Breast epithelium (tissue), 4 donors: ENCODE measurements at regions not wholly inside any gene's neighbourhood (a gene's known extent, or its start where the extent isn't known, plus 50 kb on each side); places are given as distances from the start of the nearest gene placed in this dataset.

Experiments used
- DNase-seq, 2 donors: peaks; one replicate each; pipeline ENCODE4 v3.0.0-alpha.2; 2019; ENCODE audit warnings: low spot score in 2 of 2
- H3K27ac ChIP-seq, 2 donors: fragments of 200-600 bp; sonication (generic) in 1 of 2; one replicate each; pipeline ENCODE4 v1.5.1; 2016 to 2019; ENCODE audit warnings: mild to moderate bottlenecking in 1 of 2
- H3K27me3 ChIP-seq, 2 donors: fragments of 200-600 bp; sonication (generic) in 1 of 2; one replicate each; pipeline versions ENCODE4 v1.5.1 to v1.6.0; 2017 to 2019; ENCODE audit warnings: control low read depth in 1 of 2, mild to moderate bottlenecking in 1 of 2
- H3K36me3 ChIP-seq: fragments of 200-600 bp; one replicate; pipeline ENCODE4 v1.5.1; 2019
- H3K4me1 ChIP-seq, 2 donors: fragments of 200-600 bp; sonication (generic); one replicate each; pipeline ENCODE4 v1.5.1; 2016 to 2019; ENCODE audit warnings: control low read depth in 1 of 2
- H3K4me3 ChIP-seq, 3 donors: fragments of 200-600 bp; sonication (generic); 1 replicate in 2 of 3; 2 replicates in 1 of 3; pipeline ENCODE4 v1.5.1; 2016 to 2019; ENCODE audit warnings: mild to moderate bottlenecking in 3 of 3, moderate library complexity in 2 of 3
- H3K9me3 ChIP-seq, 2 donors: fragments of 200-600 bp; sonication (generic) in 1 of 2; one replicate each; pipeline ENCODE4 v1.5.1; 2016 to 2019; ENCODE audit warnings: control low read depth in 1 of 2
- CTCF ChIP-seq, 3 donors: fragments of 450-650 bp; IDR thresholded peaks; one replicate each; pipeline ENCODE4 v1.5.1; 2016 to 2017; ENCODE audit warnings: antibody characterized with exemption in 3 of 3, mild to moderate bottlenecking in 3 of 3, moderate library complexity in 3 of 3
- POLR2A ChIP-seq: fragments of 450-650 bp; IDR thresholded peaks from one replicate; pipeline ENCODE4 v1.6.1; 2016; ENCODE audit warnings: antibody characterized with exemption, mild to moderate bottlenecking, moderate library complexity
- POLR2AphosphoS5 ChIP-seq, 3 donors: sonication (generic); formaldehyde crosslinking; IDR thresholded peaks; one replicate each; pipeline ENCODE4 v1.6.1; 2017; ENCODE audit warnings: antibody characterized with exemption in 3 of 3
- intact Hi-C: fragments of 100-400 bp; cut with DNase I; formaldehyde crosslinking; loops from one replicate; pipeline ENCODE4 v1.15.1; 2023; ENCODE audit warnings: low total_unique reads

- Histone ChIP-seq H3K27ac (no peak overlapping the region), H3K4me1 (no peaks in the 10 kb centered on the region), H3K36me3 (no peaks in the 10 kb centered on the region), H3K9me3 (peaks cover 0 to 12% of the 10 kb centered on the region in 2 donors), H3K4me3 (no peak overlapping the region), H3K27me3 (peaks cover 0 to 23% of the 10 kb centered on the region in 2 donors)
- TF ChIP-seq POLR2AphosphoS5 (IDR thresholded peaks at IDR 0.05) (no peak), POLR2A (no peak), CTCF (IDR thresholded peaks at IDR 0.05) (no peak)
- intact Hi-C loops, result no loop called here
- DNase-seq, result no peak
Observed at GRCh38 chr10:63862860-63863259, 341.7 kb downstream of the REEP3 start.

- no peak for DNase-seq
- H3K36me3 ChIP-seq, result no peaks in the 10 kb centered on the region
- H3K9me3 ChIP-seq, result no peaks in the 10 kb centered on the region
- TF ChIP-seq CTCF (IDR thresholded peaks at IDR 0.05), result no peak
- no peak for TF ChIP-seq POLR2AphosphoS5 (IDR thresholded peaks at IDR 0.05)
- TF ChIP-seq POLR2A, result no peak
- no peaks in the 10 kb centered on the region for H3K4me1 ChIP-seq
- no peak overlapping the region for H3K27ac ChIP-seq
- H3K4me3 ChIP-seq, result no peak overlapping the region
- intact Hi-C loops, result no loop called here
- peaks cover 0 to 23% of the 10 kb centered on the region in 2 donors for H3K27me3 ChIP-seq
Observed at GRCh38 chr10:63865210-63865609, 344.0 kb downstream of the REEP3 start.

- no peak for TF ChIP-seq POLR2A
- peak; percentile 8 to 54 (median 46) for TF ChIP-seq CTCF (IDR thresholded peaks at IDR 0.05)
- no peak for TF ChIP-seq POLR2AphosphoS5 (IDR thresholded peaks at IDR 0.05)
- intact Hi-C loops, result no loop called here
- H3K27ac ChIP-seq, result no peak overlapping the region
- no peak for DNase-seq
- peaks cover 0 to 23% of the 10 kb centered on the region in 2 donors for H3K27me3 ChIP-seq
- no peaks in the 10 kb centered on the region for H3K4me1 ChIP-seq
- H3K9me3 ChIP-seq, result no peaks in the 10 kb centered on the region
- peak overlapping the region in 1 of 3 donors; percentile 45 for H3K4me3 ChIP-seq
- H3K36me3 ChIP-seq, result no peaks in the 10 kb centered on the region
Observed at GRCh38 chr10:63866075-63866746, 345.0 kb downstream of the REEP3 start.

- H3K4me3 ChIP-seq, result no peak overlapping the region
- intact Hi-C loops, result no loop called here
Observed at GRCh38 chr10:63866747-63867140, 345.5 kb downstream of the REEP3 start.

More at GRCh38 chr10:63866747-63867140, 345.5 kb downstream of the REEP3 start:
- Histone ChIP-seq H3K9me3 (no peaks in the 10 kb centered on the region), H3K27ac (no peak overlapping the region), H3K27me3 (peaks cover 0 to 23% of the 10 kb centered on the region in 2 donors), H3K36me3 (no peaks in the 10 kb centered on the region), H3K4me1 (no peaks in the 10 kb centered on the region)
- DNase-seq, result no peak
- TF ChIP-seq POLR2AphosphoS5 (IDR thresholded peaks at IDR 0.05), result no peak
- peak in 1 of 3 donors; percentile 7 for TF ChIP-seq CTCF (IDR thresholded peaks at IDR 0.05)
- no peak for TF ChIP-seq POLR2A
